ENCODE measurements at regions not wholly inside any gene's neighbourhood (a gene's known extent, or its start where the extent isn't known, plus 50 kb on each side); places are given as distances from the start of the nearest gene placed in this dataset.
A peak's percentile ranks its signal among the peaks of the same experiment; 100 is the strongest.

DNA sequence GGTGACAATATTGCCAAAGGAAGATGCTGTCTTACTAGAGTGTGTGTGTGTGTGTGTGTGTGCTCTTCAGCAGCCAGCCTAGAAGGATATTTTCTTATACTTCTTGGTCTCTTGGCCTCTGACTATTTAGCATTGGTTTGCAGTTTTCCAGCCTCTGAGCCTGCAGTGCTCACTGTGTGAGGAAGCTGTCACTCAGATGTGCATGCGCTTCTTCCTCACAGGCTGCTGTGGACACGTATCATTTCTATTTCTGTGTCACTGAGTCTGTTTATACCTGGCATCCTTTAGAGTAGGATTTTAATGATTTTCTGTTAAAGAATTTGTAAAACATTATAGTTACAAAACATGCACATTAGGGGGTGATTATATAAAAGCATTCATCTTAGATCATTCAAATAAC is 83.3 kb downstream of the ALDH8A1 start:
- no peak for DNase-seq

DNA sequence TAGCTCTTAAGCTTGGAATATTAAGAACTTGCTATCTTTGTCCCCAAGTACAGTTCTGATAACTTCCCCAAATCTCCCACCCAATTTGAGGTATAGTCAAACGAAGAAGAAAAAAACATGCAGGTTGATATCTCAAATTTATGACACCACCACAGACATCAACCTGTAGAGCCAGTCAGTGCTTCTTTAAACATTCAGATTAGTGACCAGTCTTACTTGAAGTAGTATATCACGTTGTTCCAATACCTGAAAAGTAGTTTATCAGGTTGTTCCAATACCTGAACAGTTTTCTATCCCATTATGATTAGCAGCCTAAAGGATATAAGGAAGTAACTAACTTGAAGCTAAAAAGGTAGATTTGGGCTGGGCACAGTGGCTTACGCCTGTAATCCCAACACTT is 85.3 kb downstream of the ALDH8A1 start:
- DNase-seq, result no peak

DNA sequence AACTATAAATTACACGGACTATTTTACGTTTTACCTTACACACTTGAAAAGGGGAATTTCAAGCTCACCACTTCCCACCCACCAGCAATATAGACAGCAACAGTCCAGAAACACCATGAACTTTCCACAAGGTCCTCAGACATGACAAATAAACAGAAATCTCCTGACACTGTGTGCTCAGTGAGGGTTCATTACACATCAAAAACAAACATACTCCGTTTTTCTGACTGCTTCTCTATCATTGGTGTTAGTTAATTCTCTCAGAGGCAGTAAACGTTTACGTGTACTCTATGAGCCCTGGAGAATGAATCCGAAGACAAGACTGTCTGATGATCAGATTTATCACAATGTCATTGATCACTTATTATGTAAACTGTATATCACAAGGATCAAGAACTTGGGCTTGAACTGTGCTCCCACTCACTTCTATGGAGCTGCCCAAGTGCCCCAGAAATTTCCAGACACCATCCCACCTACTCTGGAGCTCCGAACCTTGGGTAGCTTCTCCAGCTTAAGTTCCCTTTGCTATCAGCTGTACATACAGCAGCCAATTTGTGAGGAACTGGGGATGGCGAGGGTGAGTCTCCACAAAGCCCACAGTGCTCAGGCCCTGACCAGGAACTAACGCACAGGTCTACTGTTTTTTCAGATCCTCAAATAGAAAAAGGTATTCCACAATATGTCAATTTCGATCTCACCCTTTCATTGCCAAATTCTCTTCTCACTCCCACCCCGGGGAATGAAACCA is 86.0 kb downstream of the ALDH8A1 start:
- DNase-seq, result no peak

DNA sequence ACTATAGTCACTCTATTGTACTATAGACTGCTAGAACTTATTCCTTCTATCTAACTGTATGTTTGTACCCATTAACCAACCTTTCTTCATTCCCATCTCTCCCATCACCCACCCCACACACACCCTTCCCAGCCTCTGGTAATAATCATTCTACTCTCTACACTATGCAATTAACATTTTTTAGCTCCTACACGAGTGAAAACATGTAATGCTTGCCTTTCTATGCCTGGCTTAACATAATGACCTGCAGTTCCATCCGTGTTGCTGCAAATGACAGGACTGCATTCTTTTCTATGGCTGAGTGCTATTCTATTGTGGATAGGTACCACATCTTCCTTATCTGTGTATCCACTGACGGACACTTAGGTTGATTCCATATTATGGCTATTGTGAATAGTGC is 95.5 kb downstream of the ALDH8A1 start:
- no peak for DNase-seq

DNA sequence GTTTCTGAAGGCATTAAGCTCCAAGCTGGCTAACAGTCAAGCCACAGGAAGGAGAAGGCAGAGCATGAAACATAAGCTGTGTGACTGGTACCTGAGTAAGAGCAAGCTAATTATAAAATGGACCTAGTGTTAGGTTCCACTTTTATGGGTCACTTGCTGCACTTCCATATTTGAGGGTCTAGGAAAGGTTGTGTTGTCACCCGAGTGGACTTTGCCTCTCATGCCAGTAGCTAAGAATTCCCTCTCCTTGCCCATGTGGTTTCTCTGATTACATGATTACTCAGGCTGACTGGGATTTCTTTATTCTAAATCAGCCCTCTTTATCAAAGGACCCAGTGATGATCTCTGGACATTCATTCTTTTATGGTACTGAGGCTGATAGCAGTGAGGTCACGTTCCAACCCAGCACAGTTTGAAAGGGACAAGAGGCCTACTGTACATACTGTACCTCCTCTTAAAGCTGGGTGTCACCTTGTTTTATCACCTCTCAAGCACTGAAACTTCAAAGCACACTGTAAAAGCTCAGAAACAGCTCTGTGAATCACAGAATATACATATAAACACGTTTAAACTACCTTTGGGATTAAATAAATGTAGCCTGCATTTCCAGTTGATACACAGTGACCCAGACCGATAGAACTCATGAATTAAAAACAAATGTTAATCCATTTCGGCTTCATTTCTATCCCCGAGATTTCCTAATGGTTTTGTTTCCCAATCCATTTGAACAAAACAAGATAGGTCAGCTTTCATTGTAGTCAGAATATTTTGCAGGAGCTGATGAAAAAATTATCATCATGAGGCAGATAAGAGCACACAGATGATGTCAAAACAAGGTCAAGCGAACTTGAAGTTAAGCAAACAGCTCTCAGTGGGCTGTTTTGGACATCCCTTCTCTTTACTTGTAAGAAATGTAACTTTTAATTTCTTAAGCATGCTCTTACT is 96.5 kb downstream of the ALDH8A1 start:
- no peak for DNase-seq

DNA sequence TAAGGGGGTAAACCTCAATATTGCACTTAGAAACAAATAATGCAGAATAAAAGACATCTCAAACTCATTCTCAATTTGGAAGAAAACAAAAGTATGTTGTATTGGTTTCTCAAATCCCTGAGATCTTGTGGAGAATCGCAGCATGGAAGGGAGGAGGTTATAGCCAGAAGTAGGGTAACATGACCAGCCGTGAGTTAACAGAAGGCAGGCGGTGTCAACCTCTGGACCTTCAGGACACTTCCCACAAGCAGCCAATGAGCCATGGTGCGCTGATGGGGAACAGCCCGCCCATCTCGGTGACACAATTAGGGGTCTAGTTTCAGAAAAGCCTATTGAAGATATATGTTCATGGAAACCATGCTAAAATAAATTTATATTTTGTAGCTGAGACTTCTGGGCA is 98.4 kb downstream of the ALDH8A1 start:
- DNase-seq, result no peak

DNA sequence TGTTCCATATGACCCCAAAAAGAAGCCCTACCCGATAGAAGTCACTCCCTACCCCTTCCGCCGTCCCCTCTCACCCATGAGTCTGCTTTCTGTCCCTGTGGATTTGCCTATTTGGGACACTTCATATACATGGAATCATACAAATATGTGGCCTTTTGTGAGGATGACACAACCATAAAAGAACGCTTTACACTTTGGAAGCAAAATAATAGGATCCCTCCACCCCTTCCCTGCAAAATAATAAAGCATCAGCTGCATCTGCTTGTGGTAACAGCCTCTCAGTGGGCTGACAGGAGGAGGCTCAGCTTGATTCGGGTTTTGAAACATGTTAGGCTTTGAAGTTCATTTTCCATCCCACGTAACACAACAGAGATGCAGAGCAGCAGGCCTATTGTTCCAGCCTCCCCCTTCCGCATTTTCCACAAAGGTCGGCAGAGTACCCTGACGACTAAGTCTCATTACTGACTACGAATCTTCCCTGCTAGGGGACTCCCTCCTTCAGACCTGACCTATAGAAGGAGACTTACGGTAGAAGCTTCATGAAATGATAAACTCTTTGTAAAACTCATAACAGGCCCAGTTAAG is 99.1 kb downstream of the ALDH8A1 start:
- DNase-seq, result no peak

DNA sequence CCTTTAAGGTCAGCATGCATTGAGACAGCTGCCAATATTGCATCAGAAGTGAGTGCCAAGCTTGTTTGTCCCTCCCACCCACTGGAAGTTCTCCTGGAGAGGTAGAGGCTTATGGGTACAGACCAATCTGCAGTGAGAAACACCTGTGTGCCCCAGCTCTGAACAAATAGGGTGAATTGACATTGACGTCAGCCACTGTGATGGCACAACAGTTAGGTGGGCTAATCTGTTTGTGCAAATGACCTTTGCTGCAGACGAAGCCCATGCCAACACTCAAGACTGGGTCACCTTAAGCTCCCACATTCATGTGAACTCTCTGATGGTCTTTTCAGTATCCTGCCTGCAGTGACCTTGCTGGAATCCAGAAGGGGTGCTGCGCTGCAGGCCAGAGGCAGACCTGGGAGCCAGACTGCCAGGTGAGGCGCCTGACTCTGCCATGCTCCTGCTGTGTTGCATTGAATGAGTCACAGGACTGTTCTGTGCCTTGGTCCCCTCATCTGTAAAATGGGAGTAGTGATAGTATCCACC is 99.9 kb downstream of the ALDH8A1 start:
- no peak for DNase-seq

DNA sequence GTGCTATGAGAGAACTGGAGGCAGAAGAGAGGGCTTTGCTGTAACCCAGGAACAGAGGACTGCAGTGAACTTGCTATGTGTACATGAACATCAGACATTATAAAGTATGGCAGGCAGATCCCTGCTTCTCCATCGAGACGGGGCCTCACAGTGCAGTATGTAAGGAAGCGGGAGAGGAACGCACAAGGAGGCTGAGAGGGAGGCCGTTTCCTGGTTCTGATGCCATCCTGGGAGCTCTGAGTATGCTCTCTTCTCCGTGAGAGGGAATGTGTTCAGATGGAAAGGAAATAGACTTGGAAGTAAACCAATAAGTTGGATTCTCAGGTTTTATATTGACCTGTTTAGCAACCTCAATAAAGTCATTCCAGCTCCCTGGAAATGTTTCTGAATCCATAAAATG is 101.8 kb downstream of the ALDH8A1 start:
- DNase-seq, result no peak

DNA sequence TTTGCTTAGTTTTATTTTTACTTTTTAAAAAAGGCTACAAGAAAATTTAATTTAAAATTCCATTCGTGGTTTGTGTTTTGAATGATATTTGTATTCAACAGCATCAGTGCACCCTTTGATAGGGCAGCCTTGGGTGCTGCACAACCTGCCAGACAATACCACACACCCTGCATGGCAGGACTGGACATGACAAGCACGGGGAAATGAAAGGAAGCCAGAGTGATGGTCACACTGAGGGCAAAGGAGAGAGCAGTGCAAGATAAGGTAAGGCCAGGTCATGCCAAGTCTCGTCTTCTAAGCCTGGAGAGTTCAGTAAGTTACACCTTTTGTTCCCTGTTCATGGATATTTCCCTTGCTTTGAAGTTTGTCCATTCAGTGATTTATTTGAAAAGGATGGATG is 103.0 kb downstream of the ALDH8A1 start:
- DNase-seq, result no peak

DNA sequence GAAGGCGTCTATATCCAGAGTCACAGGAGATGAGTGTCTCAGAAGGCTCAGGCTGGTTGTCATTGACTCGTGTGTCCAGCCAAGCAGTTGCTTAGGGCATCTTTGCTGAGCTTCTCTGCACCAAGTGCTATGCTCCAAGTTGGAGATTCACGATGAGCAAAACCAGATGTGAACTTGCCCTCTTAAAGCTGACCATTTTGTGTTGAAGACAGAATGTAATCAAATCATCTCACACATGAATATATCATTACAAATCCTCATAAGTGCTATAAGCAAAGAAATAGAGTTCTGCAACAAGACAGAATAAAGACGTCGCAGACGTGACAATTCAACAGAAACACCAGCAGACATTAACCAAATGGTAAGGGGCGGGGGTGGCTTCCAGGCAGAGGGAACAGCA is 103.9 kb downstream of the ALDH8A1 start:
- DNase-seq, result no peak

DNA sequence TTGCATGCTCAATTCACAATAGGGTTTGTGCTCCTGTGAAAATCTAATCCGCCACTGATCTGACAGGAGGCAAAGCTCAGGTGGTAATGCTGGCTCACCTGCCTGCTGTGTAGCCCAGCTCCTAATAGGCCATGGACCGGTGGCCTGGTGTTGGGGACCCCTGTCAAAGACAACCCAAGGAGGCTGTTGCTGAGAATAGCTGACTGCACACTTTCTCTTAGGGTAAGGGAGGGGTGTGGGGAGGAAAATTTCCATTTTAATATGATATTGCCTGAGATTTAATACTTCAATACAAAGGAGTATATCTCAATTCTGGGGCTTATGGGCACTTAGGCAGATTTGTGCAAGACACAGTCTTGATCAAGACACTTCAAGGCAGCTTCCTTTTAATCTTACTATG is 105.8 kb downstream of the ALDH8A1 start:
- no peak for DNase-seq

DNA sequence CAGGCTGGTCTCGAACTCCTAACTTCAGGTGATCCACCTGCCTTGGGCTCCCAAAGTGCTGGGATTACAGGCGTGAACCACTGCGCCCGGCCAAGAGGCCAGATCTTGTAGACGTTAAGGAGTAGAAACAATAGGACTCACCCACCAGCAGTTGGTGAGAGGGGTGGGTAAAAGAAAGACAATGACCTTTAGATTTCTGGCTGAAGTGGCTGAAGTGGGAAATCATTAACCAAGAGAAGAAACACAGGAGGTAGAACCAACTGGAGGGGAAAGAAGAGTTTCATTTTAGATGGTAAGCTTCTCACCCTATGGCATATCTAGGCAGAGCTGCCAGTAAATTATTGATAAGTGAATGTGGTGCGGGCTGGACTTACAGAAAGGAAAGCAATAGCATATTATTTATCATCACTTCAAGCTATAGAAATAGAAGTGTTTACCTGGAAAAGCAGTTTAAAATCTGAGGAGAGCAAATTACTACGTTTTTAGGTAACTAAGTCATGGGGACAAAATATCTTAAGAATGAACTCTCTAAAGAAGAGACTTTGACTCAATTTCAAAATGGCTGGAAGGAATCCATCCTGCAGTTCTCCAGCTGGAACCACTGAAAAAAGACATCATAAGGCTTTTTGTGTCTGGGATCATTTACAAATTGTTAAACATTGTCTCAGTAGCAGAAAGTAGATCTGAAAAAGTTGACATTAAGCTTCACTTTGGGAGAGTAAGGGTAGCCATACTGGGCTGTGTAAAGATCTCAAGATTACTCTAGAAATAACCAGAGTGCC is 109.6 kb downstream of the ALDH8A1 start:
- DNase-seq, result no peak

DNA sequence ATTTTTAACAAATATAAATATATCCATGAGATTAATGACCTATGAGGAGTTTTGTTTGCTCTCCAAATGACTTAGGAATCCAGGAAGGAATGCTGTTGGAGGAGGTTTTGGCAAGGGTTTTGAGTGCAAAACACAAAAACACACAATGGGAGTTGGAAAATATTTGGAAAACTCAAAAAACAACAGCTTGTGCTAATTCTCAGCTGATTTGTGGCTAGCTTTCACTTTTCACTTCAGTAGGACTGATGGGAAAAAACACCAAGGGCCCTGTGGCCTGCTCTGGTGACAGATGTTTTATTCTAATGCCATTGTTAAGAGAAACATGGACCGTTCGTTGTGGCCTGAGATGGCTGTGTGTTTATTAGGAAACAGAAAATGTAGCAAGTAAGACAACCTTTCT is 113.9 kb downstream of the ALDH8A1 start:
- DNase-seq, result no peak

DNA sequence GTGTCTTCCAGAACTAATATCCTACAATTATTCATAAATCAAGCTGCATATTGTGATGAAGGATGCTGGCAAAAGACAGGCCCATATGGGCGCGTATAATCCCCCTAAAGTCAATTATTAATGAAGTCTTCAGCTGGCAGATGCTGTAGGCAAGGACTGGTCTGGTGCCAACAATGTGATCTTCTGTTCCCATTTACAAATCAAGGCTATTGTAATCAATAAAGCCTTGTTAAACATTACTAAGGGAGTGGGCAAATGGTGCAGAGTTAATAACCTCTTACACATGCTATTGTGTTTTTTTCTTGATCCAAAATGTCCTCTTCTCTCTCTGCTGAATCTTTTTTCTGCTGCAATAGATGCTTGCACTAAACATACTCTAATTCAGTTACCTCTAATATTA is 119.0 kb downstream of the ALDH8A1 start:
- DNase-seq, result no peak

DNA sequence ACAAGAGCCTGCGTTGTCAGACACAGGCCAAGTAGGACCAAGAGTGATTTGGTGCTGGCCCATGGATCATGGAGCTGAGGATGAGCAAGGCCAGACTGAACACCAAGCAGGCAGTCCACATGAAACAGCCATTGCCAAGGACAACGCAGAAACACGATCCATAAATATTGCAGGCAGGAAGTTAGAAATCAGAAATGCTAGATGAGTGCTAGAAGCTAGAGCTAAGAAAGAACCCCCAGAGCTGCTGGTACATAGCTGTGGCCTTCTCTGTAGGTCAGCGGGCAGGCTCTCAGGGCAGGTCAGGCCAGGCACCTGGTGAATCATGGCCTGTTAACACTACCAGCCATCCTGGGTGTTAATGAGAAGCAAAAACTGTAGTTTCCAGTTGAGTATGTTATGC is 119.7 kb downstream of the ALDH8A1 start:
- no peak for DNase-seq

DNA sequence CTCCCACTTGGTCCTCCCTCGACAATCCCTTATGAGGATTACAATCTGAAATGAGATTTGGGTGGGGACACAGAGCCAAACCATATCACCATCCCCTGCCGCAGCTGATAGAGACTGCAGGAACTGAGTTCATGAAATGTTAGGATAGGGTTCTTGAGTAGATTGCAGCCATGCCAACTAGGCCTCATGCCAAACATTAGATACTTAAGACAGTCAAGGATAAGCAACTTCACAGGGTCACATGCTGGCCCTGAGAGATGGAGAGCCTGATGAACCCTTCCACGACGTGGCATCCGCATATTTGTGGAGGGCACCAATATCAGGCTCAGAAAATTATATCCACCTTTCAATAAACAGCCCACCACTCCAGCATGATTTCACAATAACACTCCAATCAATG is 121.3 kb downstream of the ALDH8A1 start:
- DNase-seq, result no peak

DNA sequence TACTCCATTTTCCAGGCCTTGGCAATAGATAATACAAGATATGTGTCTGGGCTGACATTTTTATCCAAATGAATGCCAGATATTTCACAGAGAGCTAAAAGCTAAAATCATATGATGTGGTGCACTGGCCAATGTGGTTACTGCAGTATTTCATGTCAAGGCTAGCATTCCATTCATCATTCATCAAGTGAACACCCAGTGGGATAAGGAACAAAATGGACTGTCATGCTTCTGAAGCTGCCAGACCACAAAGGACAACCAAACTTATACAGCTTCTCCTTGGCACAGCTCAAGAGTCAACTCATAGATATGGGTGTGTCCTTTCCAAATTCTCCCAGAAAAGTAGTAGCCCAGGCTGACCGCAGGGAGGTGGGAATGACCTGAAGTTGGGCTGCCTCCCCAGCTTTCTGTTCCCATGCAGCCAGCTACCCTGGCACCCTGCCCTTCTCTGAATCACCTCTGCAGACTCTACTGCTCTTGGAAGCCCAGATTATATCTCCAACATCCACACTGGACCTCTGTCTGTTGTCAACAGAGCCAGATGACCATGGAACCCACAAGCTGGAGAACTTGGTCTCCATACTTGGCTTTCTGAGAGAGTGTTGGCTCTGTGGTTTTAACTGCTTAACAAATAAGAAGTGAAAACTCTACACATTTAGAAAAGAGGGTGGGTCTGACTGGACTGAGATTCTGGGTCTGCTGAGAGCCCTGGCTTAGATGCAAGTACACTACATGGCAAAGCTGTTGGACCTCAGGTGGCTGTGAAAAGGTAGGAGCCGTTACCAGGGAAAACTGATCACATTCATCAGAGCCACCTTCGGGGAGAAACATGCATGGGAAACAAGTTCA is 122.8 kb downstream of the ALDH8A1 start:
- DNase-seq, result no peak

DNA sequence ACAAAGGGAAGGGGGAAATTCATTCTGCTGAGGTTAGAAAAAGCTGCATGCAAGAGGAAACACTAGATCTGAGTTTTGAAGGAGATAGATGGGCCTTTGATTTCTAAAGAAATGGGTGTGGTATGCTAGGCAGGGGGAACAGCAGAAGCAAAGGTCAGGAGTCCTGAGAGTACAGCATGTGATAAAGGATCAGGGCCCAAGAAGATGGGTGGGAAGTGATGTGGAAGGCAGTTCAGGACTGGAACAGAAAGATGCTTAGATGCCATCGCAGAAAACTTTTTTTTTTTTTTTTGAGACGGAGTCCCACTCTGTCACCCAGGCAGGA is 126.2 kb downstream of the ALDH8A1 start:
- no peak for DNase-seq

DNA sequence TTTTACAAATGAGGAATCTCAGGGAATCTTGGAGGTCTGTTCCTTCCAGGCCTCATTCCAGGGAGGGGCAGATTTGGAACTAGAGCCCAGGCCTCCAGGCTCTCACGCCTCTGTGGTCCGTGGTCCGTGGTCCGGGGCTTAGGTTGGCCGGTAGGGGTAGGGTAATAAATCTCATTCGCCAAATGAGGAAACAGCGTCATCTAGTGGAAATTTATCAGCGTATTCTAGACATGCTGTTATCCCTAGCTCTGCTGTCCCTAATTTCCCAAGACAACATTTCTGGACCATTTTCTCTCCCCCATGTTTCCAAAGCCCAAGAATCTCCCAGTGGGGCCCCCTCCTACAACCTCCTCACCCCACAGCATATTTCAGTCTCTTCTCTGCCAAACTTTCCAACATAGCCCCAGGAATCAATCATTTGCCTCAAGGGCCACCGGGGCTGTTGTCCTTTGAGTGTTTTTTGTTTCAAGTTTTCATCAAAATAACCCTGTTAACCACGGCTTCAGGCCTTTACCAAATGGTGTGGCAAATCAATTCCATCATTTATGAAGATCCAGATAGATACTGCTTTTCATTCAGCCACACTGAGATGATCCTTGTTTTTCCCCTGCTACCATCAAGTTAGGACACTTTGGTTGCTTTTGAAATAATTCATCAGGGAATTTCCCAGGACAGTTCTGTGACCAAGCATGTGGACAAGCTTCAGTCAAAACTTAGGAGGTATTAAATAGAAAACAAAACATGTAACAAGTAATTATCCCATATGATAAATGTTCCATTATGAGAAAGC is 126.8 kb downstream of the ALDH8A1 start:
- DNase-seq, result peak; percentile 74
